Upper lobe of left lung (tissue), 4 donors: ENCODE measurements at regions not wholly inside any gene's neighbourhood (a gene's known extent, or its start where the extent isn't known, plus 50 kb on each side); places are given as distances from the start of the nearest gene placed in this dataset.

Experiments
- POLR2A ChIP-seq, 4 donors: fragments of 450-650 bp; IDR thresholded peaks; one replicate each; pipeline ENCODE4 v1.5.1; 2016 to 2017; ENCODE audit warnings: antibody characterized with exemption in 4 of 4, mild to moderate bottlenecking in 2 of 4
- POLR2AphosphoS5 ChIP-seq, 2 donors: sonication (generic); formaldehyde crosslinking; IDR thresholded peaks; one replicate each; pipeline ENCODE4 v1.5.1; 2017; ENCODE audit warnings: antibody characterized with exemption in 2 of 2
- TF ChIP-seq, protein P1 (sequence below), 6 experiments: fragments of 450-650 bp in 4 of 6; fragments of 200-600 bp in 2 of 6; sonication (generic) in 2 of 6; IDR thresholded peaks; one replicate each; pipeline ENCODE4 v1.5.1; 2016 to 2019; ENCODE audit warnings: antibody characterized with exemption in 6 of 6

DNA sequence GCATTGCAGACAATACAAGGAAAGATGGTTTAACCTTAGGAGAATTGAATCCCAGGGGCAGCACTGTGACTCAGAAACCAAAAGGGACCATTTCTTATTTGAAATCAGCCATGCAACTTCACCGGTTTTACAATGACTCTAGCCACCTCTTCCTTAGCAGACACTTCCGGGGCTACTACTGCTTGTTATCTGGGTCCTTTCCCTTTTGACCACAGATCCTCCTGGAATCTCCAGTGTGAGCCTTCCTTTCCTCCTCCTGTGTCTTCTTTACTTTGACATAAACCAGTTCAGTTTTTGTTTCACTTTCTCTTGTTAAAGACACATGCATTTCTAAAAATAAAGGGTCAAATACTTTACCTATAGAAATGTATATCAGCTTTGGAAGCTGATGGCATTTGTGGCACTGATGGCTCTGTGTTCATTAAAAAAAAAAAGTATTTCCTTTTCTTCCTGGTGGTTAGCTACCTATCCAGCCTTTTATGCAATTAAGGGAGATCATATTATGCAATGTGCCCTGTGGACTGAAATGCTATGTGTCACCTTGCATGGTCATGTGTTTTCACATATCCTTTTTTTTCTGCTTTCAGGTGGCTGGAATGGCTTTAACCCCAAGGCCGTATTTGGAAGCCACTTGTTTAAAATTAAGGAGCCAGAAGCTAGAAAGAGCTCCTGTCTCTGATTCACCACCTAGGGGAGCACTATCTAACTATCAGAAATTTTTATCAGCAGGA, 296.2 kb downstream of the CHL1 start:
- TF ChIP-seq, protein P1, sequence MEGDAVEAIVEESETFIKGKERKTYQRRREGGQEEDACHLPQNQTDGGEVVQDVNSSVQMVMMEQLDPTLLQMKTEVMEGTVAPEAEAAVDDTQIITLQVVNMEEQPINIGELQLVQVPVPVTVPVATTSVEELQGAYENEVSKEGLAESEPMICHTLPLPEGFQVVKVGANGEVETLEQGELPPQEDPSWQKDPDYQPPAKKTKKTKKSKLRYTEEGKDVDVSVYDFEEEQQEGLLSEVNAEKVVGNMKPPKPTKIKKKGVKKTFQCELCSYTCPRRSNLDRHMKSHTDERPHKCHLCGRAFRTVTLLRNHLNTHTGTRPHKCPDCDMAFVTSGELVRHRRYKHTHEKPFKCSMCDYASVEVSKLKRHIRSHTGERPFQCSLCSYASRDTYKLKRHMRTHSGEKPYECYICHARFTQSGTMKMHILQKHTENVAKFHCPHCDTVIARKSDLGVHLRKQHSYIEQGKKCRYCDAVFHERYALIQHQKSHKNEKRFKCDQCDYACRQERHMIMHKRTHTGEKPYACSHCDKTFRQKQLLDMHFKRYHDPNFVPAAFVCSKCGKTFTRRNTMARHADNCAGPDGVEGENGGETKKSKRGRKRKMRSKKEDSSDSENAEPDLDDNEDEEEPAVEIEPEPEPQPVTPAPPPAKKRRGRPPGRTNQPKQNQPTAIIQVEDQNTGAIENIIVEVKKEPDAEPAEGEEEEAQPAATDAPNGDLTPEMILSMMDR (IDR thresholded peaks at IDR 0.05): no peak
- no peak for TF ChIP-seq POLR2AphosphoS5 (IDR thresholded peaks at IDR 0.05)
- TF ChIP-seq POLR2A (IDR thresholded peaks at IDR 0.05): no peak
